ENCODE measurements at regions not wholly inside any gene's neighbourhood (a gene's known extent, or its start where the extent isn't known, plus 50 kb on each side); places are given as distances from the start of the nearest gene placed in this dataset.

GRCh38 chr4:128727658-128728057 is 81.8 kb upstream of the JADE1 start:
- BruUV-seq (replicated peaks): no TSS peak
- in situ Hi-C loops (cut with HindIII; ENCODE audit: low pct_unique_long_range_greater_than_20kb, low sequenced_read_pairs) (no loop called here), intact Hi-C loops (cut with micrococcal nuclease; ENCODE audit: unreplicated experiment) (no loop called here)
- Histone ChIP-seq H3K9me3 (ENCODE audit: control insufficient read depth, insufficient read depth, low read depth, low read length) (no peaks in the 10 kb centered on the region), H3K4me1 (ENCODE audit: control insufficient read depth, insufficient read depth, low read length) (no peaks in the 10 kb centered on the region), H3K27me3 (ENCODE audit: control insufficient read depth, insufficient read depth, low read length) (no peaks in the 10 kb centered on the region), H3K36me3 (ENCODE audit: control insufficient read depth, insufficient read depth, low read length) (no peaks in the 10 kb centered on the region), H3K27ac (ENCODE audit: low read length) (no peak overlapping the region), H3K4me3 (ENCODE audit: low read depth in 2 of 2, low read length in 2 of 2) (no peak overlapping the region)
- DNase-seq (ENCODE audit: low read depth, low spot score): no peak
- CTCF ChIA-PET: no interaction called here
- ATAC-seq: no peak
- TF ChIP-seq TCF7L2 (IDR thresholded peaks at IDR 0.05; ENCODE audit: low read depth, low read length): no peak
- TF ChIP-seq POLR2AphosphoS5 (IDR thresholded peaks at IDR 0.05; ENCODE audit: low read depth, low read length): no peak
- TF ChIP-seq SIN3A (IDR thresholded peaks at IDR 0.05; ENCODE audit: borderline replicate concordance, insufficient read depth, low read depth, low read length): no peak
- TF ChIP-seq CTCF (IDR thresholded peaks at IDR 0.05): no peak
- TF ChIP-seq, protein P1, sequence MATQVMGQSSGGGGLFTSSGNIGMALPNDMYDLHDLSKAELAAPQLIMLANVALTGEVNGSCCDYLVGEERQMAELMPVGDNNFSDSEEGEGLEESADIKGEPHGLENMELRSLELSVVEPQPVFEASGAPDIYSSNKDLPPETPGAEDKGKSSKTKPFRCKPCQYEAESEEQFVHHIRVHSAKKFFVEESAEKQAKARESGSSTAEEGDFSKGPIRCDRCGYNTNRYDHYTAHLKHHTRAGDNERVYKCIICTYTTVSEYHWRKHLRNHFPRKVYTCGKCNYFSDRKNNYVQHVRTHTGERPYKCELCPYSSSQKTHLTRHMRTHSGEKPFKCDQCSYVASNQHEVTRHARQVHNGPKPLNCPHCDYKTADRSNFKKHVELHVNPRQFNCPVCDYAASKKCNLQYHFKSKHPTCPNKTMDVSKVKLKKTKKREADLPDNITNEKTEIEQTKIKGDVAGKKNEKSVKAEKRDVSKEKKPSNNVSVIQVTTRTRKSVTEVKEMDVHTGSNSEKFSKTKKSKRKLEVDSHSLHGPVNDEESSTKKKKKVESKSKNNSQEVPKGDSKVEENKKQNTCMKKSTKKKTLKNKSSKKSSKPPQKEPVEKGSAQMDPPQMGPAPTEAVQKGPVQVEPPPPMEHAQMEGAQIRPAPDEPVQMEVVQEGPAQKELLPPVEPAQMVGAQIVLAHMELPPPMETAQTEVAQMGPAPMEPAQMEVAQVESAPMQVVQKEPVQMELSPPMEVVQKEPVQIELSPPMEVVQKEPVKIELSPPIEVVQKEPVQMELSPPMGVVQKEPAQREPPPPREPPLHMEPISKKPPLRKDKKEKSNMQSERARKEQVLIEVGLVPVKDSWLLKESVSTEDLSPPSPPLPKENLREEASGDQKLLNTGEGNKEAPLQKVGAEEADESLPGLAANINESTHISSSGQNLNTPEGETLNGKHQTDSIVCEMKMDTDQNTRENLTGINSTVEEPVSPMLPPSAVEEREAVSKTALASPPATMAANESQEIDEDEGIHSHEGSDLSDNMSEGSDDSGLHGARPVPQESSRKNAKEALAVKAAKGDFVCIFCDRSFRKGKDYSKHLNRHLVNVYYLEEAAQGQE (IDR thresholded peaks at IDR 0.05; ENCODE audit: insufficient read depth in 1 of 2, low read depth in 2 of 2, low read length in 1 of 2): no peak
- POLR2A ChIA-PET: no interaction called here

- no TSS peak for BruUV-seq (replicated peaks)
- no peak overlapping the region for H3K27ac ChIP-seq (ENCODE audit: low read length)
- DNase-seq (ENCODE audit: low read depth, low spot score) (no peak), ATAC-seq (no peak)
- no peak overlapping the region for H3K4me3 ChIP-seq (ENCODE audit: low read depth in 2 of 2, low read length in 2 of 2)
- POLR2A ChIA-PET: no interaction called here
- in situ Hi-C loops (cut with HindIII; ENCODE audit: low pct_unique_long_range_greater_than_20kb, low sequenced_read_pairs) (no loop called here), intact Hi-C loops (cut with micrococcal nuclease; ENCODE audit: unreplicated experiment) (no loop called here)
- no peaks in the 10 kb centered on the region for H3K36me3 ChIP-seq (ENCODE audit: control insufficient read depth, insufficient read depth, low read length)
- TF ChIP-seq CTCF (IDR thresholded peaks at IDR 0.05) (no peak), POLR2AphosphoS5 (IDR thresholded peaks at IDR 0.05; ENCODE audit: low read depth, low read length) (no peak), SIN3A (IDR thresholded peaks at IDR 0.05; ENCODE audit: borderline replicate concordance, insufficient read depth, low read depth, low read length) (no peak), TCF7L2 (IDR thresholded peaks at IDR 0.05; ENCODE audit: low read depth, low read length) (no peak)
- TF ChIP-seq, protein P1 (IDR thresholded peaks at IDR 0.05; ENCODE audit: insufficient read depth in 1 of 2, low read depth in 2 of 2, low read length in 1 of 2): no peak
- CTCF ChIA-PET: interaction anchor here (0.6 to 0.7 kb wide), 2 partner anchors 33 to 346 kb away, joined by 3 read pairs; no protein-coding TSS in a partner anchor
- no peaks in the 10 kb centered on the region for H3K4me1 ChIP-seq (ENCODE audit: control insufficient read depth, insufficient read depth, low read length)
- no peaks in the 10 kb centered on the region for H3K27me3 ChIP-seq (ENCODE audit: control insufficient read depth, insufficient read depth, low read length)
- H3K9me3 ChIP-seq (ENCODE audit: control insufficient read depth, insufficient read depth, low read depth, low read length): no peaks in the 10 kb centered on the region
Measured at GRCh38 chr4:128725405-128726055, 84.0 kb upstream of the JADE1 start.
